B cell (primary cell): ENCODE measurements at regions not wholly inside any gene's neighbourhood (a gene's known extent, or its start where the extent isn't known, plus 50 kb on each side); places are given as distances from the start of the nearest gene placed in this dataset.

Source experiments
- ATAC-seq: fragments of 200-7000 bp; cut with Tn5 transposase; one replicate; pipeline ENCODE4 v1.10.0; 2021; ENCODE audit warnings: low read depth, mild to moderate bottlenecking, moderate number of reproducible peaks, moderate library complexity
- CTCF ChIA-PET: fragments of 350-600 bp; sonication (Branson Sonifier 250); formaldehyde crosslinking; loops from one replicate; lab custom pipeline; 2021; ENCODE audit warnings: antibody characterized with exemption, inconsistent platforms; lab: Charles Lee
- POLR2A ChIA-PET: fragments of 350-600 bp; sonication (Branson Sonifier 250); formaldehyde crosslinking; loops from one replicate; lab custom pipeline; 2021; ENCODE audit warnings: antibody characterized with exemption; lab: Charles Lee
- DNase-seq: peaks from one replicate; pipeline ENCODE4 v3.0.0; 2013
- H2AFZ ChIP-seq: 2 replicates; pipeline ENCODE4 v1.6.1; 2012; ENCODE audit warnings: mild to moderate bottlenecking, low read depth, low read length; ENCODE audit not compliant: insufficient read depth, poor library complexity, severe bottlenecking
- H3K27ac ChIP-seq, 2 donors: 1 replicate in 1 of 2; 2 replicates in 1 of 2; pipeline ENCODE4 v1.5.1; 2012 to 2013; ENCODE audit warnings: low read length in 2 of 2, mild to moderate bottlenecking in 2 of 2, moderate library complexity in 1 of 2
- H3K27me3 ChIP-seq, 4 experiments: fragments of 200-600 bp in 1 of 4; sonication (generic) in 1 of 4; replicated peaks in 1 of 4; 1 replicate in 2 of 4; 2 replicates in 2 of 4; pipeline versions ENCODE4 v1.6.1 to v1.7.0; 2013 to 2016; ENCODE audit warnings: low read length in 3 of 4, mild to moderate bottlenecking in 2 of 4, mixed read lengths in 1 of 4, moderate library complexity in 1 of 4; ENCODE audit not compliant: insufficient read depth in 4 of 4, control insufficient read depth in 3 of 4; ENCODE audit errors: control extremely low read depth in 1 of 4
- H3K36me3 ChIP-seq, 2 experiments: replicated peaks in 1 of 2; 1 replicate in 1 of 2; 2 replicates in 1 of 2; pipeline versions ENCODE4 v1.6.1 to v1.7.1; 2013; ENCODE audit warnings: low read length in 1 of 2; ENCODE audit not compliant: insufficient read depth in 2 of 2, control insufficient read depth in 1 of 2; ENCODE audit errors: control extremely low read depth in 1 of 2, extremely low read depth in 1 of 2
- H3K4me1 ChIP-seq, 2 donors: fragments of 200-600 bp in 1 of 2; sonication (generic) in 1 of 2; 1 replicate in 1 of 2; 2 replicates in 1 of 2; pipeline versions ENCODE4 v1.5.1 to v1.6.1; 2013 to 2017; ENCODE audit warnings: low read length in 2 of 2; ENCODE audit not compliant: control insufficient read depth in 2 of 2, insufficient read depth in 2 of 2
- H3K4me2 ChIP-seq: replicated peaks from 2 replicates; pipeline ENCODE3; 2012; ENCODE audit warnings: mild to moderate bottlenecking, low read depth, low read length; ENCODE audit not compliant: poor library complexity, severe bottlenecking
- H3K4me3 ChIP-seq, 5 experiments: fragments of 200-600 bp in 1 of 5; sonication (generic) in 1 of 5; 1 replicate in 3 of 5; 2 replicates in 2 of 5; pipeline versions ENCODE4 v1.5.1 to v1.7.0; 2011 to 2016; ENCODE audit warnings: low read length in 4 of 5, mild to moderate bottlenecking in 4 of 5, low read depth in 2 of 5, control low read depth in 1 of 5, moderate library complexity in 1 of 5; ENCODE audit not compliant: insufficient read depth in 1 of 5; ENCODE audit errors: control extremely low read depth in 1 of 5, extremely low read depth in 1 of 5
- H3K79me2 ChIP-seq: fragments of 200-600 bp; sonication (generic); one replicate; pipeline ENCODE4 v1.6.0; 2016; ENCODE audit warnings: low read length; ENCODE audit not compliant: control insufficient read depth, insufficient read depth
- H3K9ac ChIP-seq: fragments of 200-600 bp; sonication (generic); 2 replicates; pipeline ENCODE4 v1.6.1; 2017; ENCODE audit warnings: mild to moderate bottlenecking, low read length, moderate library complexity
- H3K9me3 ChIP-seq, 3 donors: one replicate each; pipeline versions ENCODE4 v1.6.1 to v1.7.1; 2013; ENCODE audit warnings: low read length in 2 of 3; ENCODE audit not compliant: control insufficient read depth in 2 of 3, insufficient read depth in 1 of 3; ENCODE audit errors: control extremely low read depth in 1 of 3
- H4K20me1 ChIP-seq: 2 replicates; pipeline ENCODE4 v1.6.0; 2012; ENCODE audit warnings: mild to moderate bottlenecking, low read length; ENCODE audit not compliant: insufficient read depth, control insufficient read depth, poor library complexity, severe bottlenecking
- H3K27ac Mint-ChIP-seq: one replicate; pipeline ENCODE4 v1.8.0; 2021; ENCODE audit warnings: mixed read lengths
- H3K27me3 Mint-ChIP-seq: one replicate; pipeline ENCODE4 v1.8.0; 2021; ENCODE audit warnings: mixed read lengths
- H3K4me1 Mint-ChIP-seq: one replicate; pipeline ENCODE4 v1.8.0; 2021; ENCODE audit warnings: mixed read lengths
- H3K4me3 Mint-ChIP-seq: one replicate; pipeline ENCODE4 v1.8.0; 2021; ENCODE audit warnings: mixed read lengths
- H3K9me3 Mint-ChIP-seq: one replicate; pipeline ENCODE4 v1.8.0; 2022; ENCODE audit warnings: mixed read lengths; ENCODE audit not compliant: insufficient read depth
- EZH2 ChIP-seq: IDR thresholded peaks from 2 replicates; pipeline ENCODE4 v1.6.1; 2012; ENCODE audit warnings: borderline replicate concordance, low read depth, mild to moderate bottlenecking, moderate library complexity, low read length; ENCODE audit not compliant: insufficient read depth, poor library complexity, severe bottlenecking
- WGBS: methylation state at CpG from one replicate; pipeline ENCODE4 v1.1.5; 2013; ENCODE audit warnings: missing lambda C conversion rate; ENCODE audit not compliant: insufficient coverage; 5-methylcytosine and 5-hydroxymethylcytosine counted together
- intact Hi-C: fragments of 100-400 bp; cut with micrococcal nuclease; formaldehyde crosslinking; loops from one replicate; pipeline ENCODE4 v1.10.0; 2022
- TF ChIP-seq, protein P1 (sequence below): fragments of 200-600 bp; IDR thresholded peaks from one replicate; pipeline ENCODE4 v1.8.0; 2022; ENCODE audit warnings: antibody characterized with exemption, mild to moderate bottlenecking

DNA sequence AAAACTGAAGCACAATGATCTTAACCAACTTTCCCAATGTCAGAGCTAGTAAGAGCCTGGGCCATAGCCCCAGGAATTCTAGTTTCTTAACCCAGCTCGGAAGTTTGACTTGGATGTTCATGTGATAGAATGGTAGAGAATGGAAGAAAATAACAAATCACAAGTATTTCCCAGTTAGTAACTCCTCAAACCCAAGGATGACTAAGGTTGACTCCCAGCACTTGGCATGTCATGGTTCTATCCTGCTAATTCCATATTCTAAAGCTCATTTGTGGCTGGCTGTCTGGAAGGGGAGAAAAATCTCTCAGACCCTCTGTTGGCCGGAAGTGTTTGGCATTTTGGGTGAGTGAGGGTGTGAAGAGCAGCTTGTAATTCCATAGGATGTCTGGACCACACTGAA is 248.7 kb downstream of the RFPL4B start:
- DNase-seq (no peak), ATAC-seq (no peak)
- Histone ChIP-seq H3K9me3 (no peaks in the 10 kb centered on the region), H3K4me2 (no peak overlapping the region), H3K27ac (no peak overlapping the region), H3K36me3 (no peaks in the 10 kb centered on the region), H3K4me3 (no peak overlapping the region), H2AFZ (no peak overlapping the region), H3K79me2 (no peaks in the 10 kb centered on the region), H3K9ac (no peak overlapping the region), H3K4me1 (no peaks in the 10 kb centered on the region), H3K27me3 (no peaks in the 10 kb centered on the region), H4K20me1 (no peaks in the 10 kb centered on the region)
- Mint-ChIP-seq H3K4me3 (no peak overlapping the region), H3K27me3 (no peaks in the 10 kb centered on the region), H3K27ac (no peak overlapping the region), H3K9me3 (peaks cover 2% of the 10 kb centered on the region), H3K4me1 (no peaks in the 10 kb centered on the region)
- intact Hi-C loops: no loop called here
- TF ChIP-seq EZH2: no peak
- TF ChIP-seq, protein P1, sequence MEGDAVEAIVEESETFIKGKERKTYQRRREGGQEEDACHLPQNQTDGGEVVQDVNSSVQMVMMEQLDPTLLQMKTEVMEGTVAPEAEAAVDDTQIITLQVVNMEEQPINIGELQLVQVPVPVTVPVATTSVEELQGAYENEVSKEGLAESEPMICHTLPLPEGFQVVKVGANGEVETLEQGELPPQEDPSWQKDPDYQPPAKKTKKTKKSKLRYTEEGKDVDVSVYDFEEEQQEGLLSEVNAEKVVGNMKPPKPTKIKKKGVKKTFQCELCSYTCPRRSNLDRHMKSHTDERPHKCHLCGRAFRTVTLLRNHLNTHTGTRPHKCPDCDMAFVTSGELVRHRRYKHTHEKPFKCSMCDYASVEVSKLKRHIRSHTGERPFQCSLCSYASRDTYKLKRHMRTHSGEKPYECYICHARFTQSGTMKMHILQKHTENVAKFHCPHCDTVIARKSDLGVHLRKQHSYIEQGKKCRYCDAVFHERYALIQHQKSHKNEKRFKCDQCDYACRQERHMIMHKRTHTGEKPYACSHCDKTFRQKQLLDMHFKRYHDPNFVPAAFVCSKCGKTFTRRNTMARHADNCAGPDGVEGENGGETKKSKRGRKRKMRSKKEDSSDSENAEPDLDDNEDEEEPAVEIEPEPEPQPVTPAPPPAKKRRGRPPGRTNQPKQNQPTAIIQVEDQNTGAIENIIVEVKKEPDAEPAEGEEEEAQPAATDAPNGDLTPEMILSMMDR: no peak
- WGBS: no CpG with 5 or more reads among the region's 2 CpGs
- ChIA-PET CTCF (no interaction called here), POLR2A (no interaction called here)

DNA sequence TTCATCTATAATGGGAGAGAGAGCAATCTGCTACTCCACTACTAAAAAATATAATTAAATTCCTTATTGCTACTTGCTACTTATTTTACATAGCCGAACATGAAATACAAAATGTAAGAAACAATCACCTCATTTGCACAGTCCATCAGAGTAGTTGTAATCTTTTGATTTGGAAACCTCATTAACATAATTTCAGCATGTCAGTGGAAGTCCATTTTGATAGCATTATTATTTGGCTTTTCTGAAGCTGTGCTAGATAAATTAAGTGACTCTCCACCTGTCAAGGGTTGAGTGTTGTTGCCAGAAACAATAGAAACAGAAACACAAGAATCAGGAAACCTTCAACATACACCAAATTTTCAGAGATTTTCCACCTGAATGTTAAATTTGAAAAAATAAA is 250.0 kb downstream of the RFPL4B start:
- no peak overlapping the region for H3K9ac ChIP-seq
- H2AFZ ChIP-seq: no peak overlapping the region
- no peak overlapping the region for H3K4me2 ChIP-seq
- TF ChIP-seq, protein P1: no peak
- TF ChIP-seq EZH2: no peak
- H4K20me1 ChIP-seq: no peaks in the 10 kb centered on the region
- Mint-ChIP-seq H3K4me1 (no peaks in the 10 kb centered on the region), H3K4me3 (no peak overlapping the region), H3K27ac (no peak overlapping the region), H3K9me3 (peaks cover 2% of the 10 kb centered on the region), H3K27me3 (no peaks in the 10 kb centered on the region)
- ChIA-PET POLR2A (no interaction called here), CTCF (no interaction called here)
- no peaks in the 10 kb centered on the region for H3K79me2 ChIP-seq
- no peaks in the 10 kb centered on the region for H3K36me3 ChIP-seq
- no peak overlapping the region for H3K27ac ChIP-seq
- no peak for ATAC-seq
- H3K9me3 ChIP-seq: peaks cover 0 to 7% (median 0%) of the 10 kb centered on the region in 3 donors
- no peaks in the 10 kb centered on the region for H3K4me1 ChIP-seq
- H3K4me3 ChIP-seq: no peak overlapping the region
- no CpG with 5 or more reads among the region's 1 CpG for WGBS
- H3K27me3 ChIP-seq: no peaks in the 10 kb centered on the region
- intact Hi-C loops: no loop called here
- no peak for DNase-seq
